GM18511 (cell line): ENCODE measurements at regions not wholly inside any gene's neighbourhood (a gene's known extent, or its start where the extent isn't known, plus 50 kb on each side); places are given as distances from the start of the nearest gene placed in this dataset.

Experiments
- ATAC-seq: cut with Tn5 transposase; IDR thresholded peaks from one replicate; pipeline ENCODE4 v1.9.1; 2021; ENCODE audit warnings: mild to moderate bottlenecking, moderate library complexity; ENCODE audit not compliant: unreplicated experiment

- ATAC-seq = no peak
Measured at GRCh38 chr4:181690498-181690897, 552.7 kb upstream of the TENM3 start.

GRCh38 chr4:181692965-181693364, 550.2 kb upstream of the TENM3 start:
- no peak for ATAC-seq

GRCh38 chr4:181693517-181693916, 549.7 kb upstream of the TENM3 start:
- no peak for ATAC-seq

GRCh38 chr4:181698221-181698620, 545.0 kb upstream of the TENM3 start:
- ATAC-seq = no peak

GRCh38 chr4:181701214-181701613, 542.0 kb upstream of the TENM3 start:
- no peak for ATAC-seq

GRCh38 chr4:181701894-181702293, 541.3 kb upstream of the TENM3 start:
- ATAC-seq = no peak

- ATAC-seq = no peak
Measured at GRCh38 chr4:181702864-181703495, 540.2 kb upstream of the TENM3 start.

- no peak for ATAC-seq
Measured at GRCh38 chr4:181710143-181710542, 533.1 kb upstream of the TENM3 start.

GRCh38 chr4:181711387-181711786, 531.8 kb upstream of the TENM3 start:
- ATAC-seq = no peak

- ATAC-seq = no peak
Measured at GRCh38 chr4:181728305-181728966, 514.8 kb upstream of the TENM3 start.

- no peak for ATAC-seq
Measured at GRCh38 chr4:181731900-181732299, 511.3 kb upstream of the TENM3 start.

- ATAC-seq = no peak
Measured at GRCh38 chr4:181737744-181738143, 505.5 kb upstream of the TENM3 start.

- no peak for ATAC-seq
Measured at GRCh38 chr4:181739031-181739430, 504.2 kb upstream of the TENM3 start.

- no peak for ATAC-seq
Measured at GRCh38 chr4:181741513-181741912, 501.7 kb upstream of the TENM3 start.

GRCh38 chr4:181745933-181746625, 497.1 kb upstream of the TENM3 start:
- no peak for ATAC-seq

- no peak for ATAC-seq
Measured at GRCh38 chr4:181748581-181748980, 494.6 kb upstream of the TENM3 start.

- ATAC-seq = no peak
Measured at GRCh38 chr4:181752516-181752915, 490.7 kb upstream of the TENM3 start.

- no peak for ATAC-seq
Measured at GRCh38 chr4:181753207-181753606, 490.0 kb upstream of the TENM3 start.

GRCh38 chr4:181755846-181756245, 487.4 kb upstream of the TENM3 start:
- ATAC-seq = no peak

- ATAC-seq = no peak
Measured at GRCh38 chr4:181756451-181757095, 486.6 kb upstream of the TENM3 start.

- ATAC-seq = no peak
Measured at GRCh38 chr4:181757098-181757497, 486.1 kb upstream of the TENM3 start.
